ENCODE measurements at regions not wholly inside any gene's neighbourhood (a gene's known extent, or its start where the extent isn't known, plus 50 kb on each side); places are given as distances from the start of the nearest gene placed in this dataset.

DNA sequence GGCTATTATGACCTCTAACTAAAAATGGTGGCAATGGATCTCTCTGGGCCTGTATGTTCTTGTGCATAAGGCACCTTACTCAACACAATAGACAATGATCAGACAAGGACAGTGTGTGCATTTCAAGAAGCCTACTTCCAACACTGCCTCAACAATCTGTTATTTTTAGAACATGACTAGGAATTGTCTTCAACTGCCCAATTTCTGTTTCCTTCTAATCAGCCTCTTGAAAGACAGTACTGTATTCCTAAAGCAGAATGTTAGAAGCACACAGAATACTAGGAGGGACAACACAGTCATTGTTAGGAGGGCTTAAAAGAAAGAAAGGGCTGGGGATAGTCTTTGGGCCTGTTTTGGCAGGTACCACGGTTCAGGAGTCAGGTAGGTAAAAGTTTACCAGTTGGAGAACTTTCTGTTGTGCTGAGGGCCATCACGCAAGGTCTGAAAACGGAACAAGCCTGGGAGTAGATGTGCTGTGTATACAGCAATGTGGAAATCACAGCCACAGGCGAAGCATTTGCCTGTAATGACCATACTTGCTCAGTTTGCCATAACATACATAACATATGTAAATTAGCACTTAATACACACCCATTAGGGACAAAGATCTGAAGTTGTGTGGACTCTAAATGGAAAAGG is 100.8 kb upstream of the ATXN3L start:
- TF ChIP-seq TAF1 (IDR thresholded peaks at IDR 0.05; ENCODE audit: borderline replicate concordance, insufficient read depth, low read length) = no peak
- no peak for TF ChIP-seq FOXP2 (optimal IDR thresholded peaks at IDR 0.05; ENCODE audit: borderline replicate concordance, extremely low read depth, extremely low read length, insufficient read depth)
- no peak for TF ChIP-seq SIN3A (IDR thresholded peaks at IDR 0.05; ENCODE audit: borderline replicate concordance, insufficient read depth, low read length)
- no peak for TF ChIP-seq POLR2AphosphoS5 (IDR thresholded peaks at IDR 0.05; ENCODE audit: low read depth, low read length)

DNA sequence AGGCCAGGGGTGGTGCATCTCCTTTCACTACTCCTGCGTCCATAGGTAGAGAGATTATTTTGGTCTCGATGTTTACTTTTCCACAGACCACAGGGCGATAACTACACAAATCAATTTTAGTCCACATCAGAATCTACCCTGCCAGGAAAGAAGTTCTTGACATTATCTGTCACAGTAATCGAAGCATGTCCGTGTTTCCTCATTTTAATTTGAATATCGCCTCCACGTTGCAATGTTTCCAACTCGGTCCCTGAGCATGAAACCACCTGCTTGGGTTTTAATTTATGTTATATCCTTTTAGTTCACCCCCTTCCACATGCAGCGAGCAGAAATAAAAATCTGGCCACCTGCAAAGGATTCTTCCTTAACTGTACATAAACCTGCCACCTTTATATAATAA is 100.1 kb upstream of the ATXN3L start:
- no peak for TF ChIP-seq SIN3A (IDR thresholded peaks at IDR 0.05; ENCODE audit: borderline replicate concordance, insufficient read depth, low read length)
- TF ChIP-seq TAF1 (IDR thresholded peaks at IDR 0.05; ENCODE audit: borderline replicate concordance, insufficient read depth, low read length) = no peak
- no peak for TF ChIP-seq FOXP2 (optimal IDR thresholded peaks at IDR 0.05; ENCODE audit: borderline replicate concordance, extremely low read depth, extremely low read length, insufficient read depth)
- TF ChIP-seq POLR2AphosphoS5 (IDR thresholded peaks at IDR 0.05; ENCODE audit: low read depth, low read length) = no peak
- TF ChIP-seq, protein P1, sequence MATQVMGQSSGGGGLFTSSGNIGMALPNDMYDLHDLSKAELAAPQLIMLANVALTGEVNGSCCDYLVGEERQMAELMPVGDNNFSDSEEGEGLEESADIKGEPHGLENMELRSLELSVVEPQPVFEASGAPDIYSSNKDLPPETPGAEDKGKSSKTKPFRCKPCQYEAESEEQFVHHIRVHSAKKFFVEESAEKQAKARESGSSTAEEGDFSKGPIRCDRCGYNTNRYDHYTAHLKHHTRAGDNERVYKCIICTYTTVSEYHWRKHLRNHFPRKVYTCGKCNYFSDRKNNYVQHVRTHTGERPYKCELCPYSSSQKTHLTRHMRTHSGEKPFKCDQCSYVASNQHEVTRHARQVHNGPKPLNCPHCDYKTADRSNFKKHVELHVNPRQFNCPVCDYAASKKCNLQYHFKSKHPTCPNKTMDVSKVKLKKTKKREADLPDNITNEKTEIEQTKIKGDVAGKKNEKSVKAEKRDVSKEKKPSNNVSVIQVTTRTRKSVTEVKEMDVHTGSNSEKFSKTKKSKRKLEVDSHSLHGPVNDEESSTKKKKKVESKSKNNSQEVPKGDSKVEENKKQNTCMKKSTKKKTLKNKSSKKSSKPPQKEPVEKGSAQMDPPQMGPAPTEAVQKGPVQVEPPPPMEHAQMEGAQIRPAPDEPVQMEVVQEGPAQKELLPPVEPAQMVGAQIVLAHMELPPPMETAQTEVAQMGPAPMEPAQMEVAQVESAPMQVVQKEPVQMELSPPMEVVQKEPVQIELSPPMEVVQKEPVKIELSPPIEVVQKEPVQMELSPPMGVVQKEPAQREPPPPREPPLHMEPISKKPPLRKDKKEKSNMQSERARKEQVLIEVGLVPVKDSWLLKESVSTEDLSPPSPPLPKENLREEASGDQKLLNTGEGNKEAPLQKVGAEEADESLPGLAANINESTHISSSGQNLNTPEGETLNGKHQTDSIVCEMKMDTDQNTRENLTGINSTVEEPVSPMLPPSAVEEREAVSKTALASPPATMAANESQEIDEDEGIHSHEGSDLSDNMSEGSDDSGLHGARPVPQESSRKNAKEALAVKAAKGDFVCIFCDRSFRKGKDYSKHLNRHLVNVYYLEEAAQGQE (IDR thresholded peaks at IDR 0.05; ENCODE audit: insufficient read depth in 1 of 2, low read depth in 2 of 2, low read length in 2 of 2) = no peak

DNA sequence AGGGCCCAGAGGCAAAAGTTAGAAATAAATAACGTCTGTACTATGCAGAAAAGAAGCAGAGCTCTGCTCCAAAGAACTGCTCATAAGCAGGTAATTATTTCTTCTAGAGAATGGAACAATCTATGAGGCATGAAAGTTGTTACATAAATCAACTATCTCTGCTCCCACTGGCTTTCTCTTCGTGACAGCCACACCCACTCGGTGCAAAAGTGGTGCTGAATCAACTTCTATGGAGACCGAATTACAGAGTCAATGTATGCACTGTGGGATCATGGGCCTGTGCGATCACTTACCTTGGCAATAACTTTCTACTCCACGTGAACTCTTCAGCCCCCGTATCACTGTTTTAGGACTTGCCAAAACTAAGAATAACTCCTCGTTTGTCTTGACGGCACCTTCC is 99.4 kb upstream of the ATXN3L start:
- TF ChIP-seq, protein P1 (IDR thresholded peaks at IDR 0.05; ENCODE audit: insufficient read depth in 1 of 2, low read depth in 2 of 2, low read length in 2 of 2) = no peak
- TF ChIP-seq SIN3A (IDR thresholded peaks at IDR 0.05; ENCODE audit: borderline replicate concordance, insufficient read depth, low read length) = no peak
- TF ChIP-seq TAF1 (IDR thresholded peaks at IDR 0.05; ENCODE audit: borderline replicate concordance, insufficient read depth, low read length) = no peak
- TF ChIP-seq FOXP2 (optimal IDR thresholded peaks at IDR 0.05; ENCODE audit: borderline replicate concordance, extremely low read depth, extremely low read length, insufficient read depth) = no peak
- TF ChIP-seq POLR2AphosphoS5 (IDR thresholded peaks at IDR 0.05; ENCODE audit: low read depth, low read length) = no peak

DNA sequence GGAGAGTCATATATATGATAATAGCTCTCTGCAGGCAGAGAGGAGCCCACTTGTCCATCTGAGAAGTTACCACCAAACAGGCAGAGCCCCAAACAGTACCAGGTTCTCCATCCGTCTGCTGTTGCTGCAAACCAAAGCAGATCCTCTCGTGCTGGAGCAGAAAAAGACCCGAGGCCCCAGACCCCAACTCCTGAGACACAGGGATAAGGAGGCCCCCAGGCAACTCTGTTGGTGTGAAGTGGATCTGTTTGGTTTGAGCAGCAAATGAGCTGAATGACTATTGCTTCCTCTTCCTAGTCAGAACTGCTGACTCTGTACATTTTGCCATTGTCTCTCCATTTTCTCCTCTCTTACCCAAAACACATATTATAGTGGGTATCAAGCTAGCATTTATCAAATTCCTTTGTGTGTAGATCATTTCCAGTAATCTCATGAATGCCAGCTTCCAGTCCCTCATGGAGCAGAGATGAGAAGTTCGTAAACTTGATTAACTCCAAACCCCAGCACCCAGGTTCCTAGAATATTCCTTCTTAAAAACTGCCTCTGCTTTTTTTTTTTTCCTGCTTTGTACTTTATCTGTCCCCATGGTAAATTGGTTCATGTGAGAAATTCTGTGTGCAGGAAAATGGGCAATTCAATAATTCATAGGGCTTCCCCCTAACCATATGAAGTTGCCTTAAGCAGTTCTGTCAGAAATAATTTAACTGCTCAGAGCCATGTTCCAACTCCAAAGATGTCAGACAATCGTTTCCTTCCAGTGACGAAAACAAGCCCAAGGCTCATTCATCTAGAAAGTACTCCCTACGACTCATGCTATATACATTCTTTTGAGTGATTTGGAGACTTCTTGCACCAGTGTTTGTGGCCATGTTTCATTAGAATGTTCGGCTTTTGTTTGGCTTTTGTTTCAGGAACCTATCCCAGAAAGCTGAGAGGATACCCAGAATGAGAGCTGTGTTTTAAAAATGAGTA is 98.6 kb upstream of the ATXN3L start:
- TF ChIP-seq SIN3A (IDR thresholded peaks at IDR 0.05; ENCODE audit: borderline replicate concordance, insufficient read depth, low read length) (no peak), TAF1 (IDR thresholded peaks at IDR 0.05; ENCODE audit: borderline replicate concordance, insufficient read depth, low read length) (no peak), FOXP2 (optimal IDR thresholded peaks at IDR 0.05; ENCODE audit: borderline replicate concordance, extremely low read depth, extremely low read length, insufficient read depth) (no peak), POLR2AphosphoS5 (IDR thresholded peaks at IDR 0.05; ENCODE audit: low read depth, low read length) (no peak)
- TF ChIP-seq, protein P1 (IDR thresholded peaks at IDR 0.05; ENCODE audit: insufficient read depth in 1 of 2, low read depth in 2 of 2, low read length in 2 of 2) = no peak

DNA sequence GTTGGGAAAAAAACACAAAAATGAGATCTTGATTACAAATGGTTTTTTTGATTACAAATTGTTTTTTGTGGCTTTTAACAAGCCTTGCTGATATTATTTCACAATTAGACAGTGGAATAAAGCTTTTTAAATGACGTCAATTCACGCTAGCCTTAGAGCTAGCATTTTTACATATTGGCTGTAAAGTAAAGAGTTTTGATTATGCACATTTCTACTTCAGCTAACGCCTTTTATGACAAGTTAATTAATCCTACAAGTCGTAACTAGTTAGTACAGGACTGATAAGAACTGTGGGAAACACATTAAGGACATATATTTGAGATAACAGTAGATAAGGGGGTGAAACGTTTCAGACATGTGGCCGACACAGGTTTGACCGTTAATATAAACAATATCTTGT is 95.7 kb upstream of the ATXN3L start:
- TF ChIP-seq, protein P1 (IDR thresholded peaks at IDR 0.05; ENCODE audit: insufficient read depth in 1 of 2, low read depth in 2 of 2, low read length in 2 of 2) = no peak
- no peak for TF ChIP-seq POLR2AphosphoS5 (IDR thresholded peaks at IDR 0.05; ENCODE audit: low read depth, low read length)
- no peak for TF ChIP-seq TAF1 (IDR thresholded peaks at IDR 0.05; ENCODE audit: borderline replicate concordance, insufficient read depth, low read length)
